GM21717 (cell line): ENCODE measurements at regions not wholly inside any gene's neighbourhood (a gene's known extent, or its start where the extent isn't known, plus 50 kb on each side); places are given as distances from the start of the nearest gene placed in this dataset.

ENCODE experiments used
- ATAC-seq: cut with Tn5 transposase; IDR thresholded peaks from one replicate; pipeline ENCODE4 v1.9.1; 2021; ENCODE audit warnings: mild to moderate bottlenecking, moderate library complexity; ENCODE audit not compliant: unreplicated experiment

DNA sequence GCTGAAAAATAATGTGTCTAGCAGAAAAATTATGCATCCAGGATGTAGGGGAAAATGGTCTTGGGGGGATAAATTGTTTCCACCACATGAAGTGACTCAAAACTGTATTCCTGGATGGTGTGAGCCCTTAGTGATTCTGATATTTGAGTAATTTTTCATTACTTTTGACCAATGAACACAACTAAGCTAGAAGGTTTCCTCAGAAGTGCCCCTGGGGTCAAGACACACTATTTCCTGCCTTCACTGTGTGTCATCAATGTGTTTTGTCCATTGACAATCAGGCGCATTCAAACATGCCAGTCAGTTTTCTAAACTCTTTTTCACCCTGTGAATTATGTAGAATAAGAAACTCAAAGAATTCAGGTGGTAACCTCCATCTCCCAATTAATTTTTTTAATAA, 130.5 kb upstream of the REG3G start:
- no peak for ATAC-seq

DNA sequence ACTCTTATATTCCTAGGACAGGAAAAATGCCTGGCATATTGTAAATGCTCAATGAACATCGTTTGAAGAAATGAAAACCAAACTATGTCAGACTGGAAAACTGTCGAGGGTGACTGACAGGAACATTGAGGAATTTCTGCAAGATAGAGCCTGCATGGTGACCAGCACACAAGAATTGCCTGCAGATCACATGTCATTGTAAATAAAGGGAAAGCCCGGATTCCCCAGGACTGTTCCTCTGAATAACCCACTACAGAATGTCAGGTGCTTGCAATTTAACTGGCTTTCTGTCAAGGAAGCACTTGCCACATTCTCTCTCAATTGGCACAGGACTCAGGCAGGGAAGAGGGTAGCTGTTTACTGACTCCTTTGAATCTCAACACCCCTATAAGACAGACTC, 129.0 kb upstream of the REG3G start:
- ATAC-seq = no peak

DNA sequence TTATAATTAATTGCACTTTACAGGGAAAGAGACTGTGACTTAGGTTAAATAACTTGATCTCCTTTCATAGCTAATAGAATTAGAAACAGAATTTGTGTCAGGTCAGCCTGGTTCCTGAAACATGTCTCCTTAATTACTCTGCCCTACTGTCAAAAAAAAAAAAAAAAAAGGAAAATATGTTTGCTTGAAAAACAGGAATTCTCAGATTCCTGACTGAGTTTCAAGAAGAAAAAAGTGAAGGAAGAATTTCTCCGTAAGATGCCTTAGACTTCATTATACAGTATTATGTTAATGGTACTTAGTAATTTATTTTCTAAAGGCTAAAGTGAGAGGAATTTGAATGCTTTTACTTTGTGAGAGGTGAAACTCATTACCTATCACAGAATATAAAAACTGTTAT, 118.4 kb upstream of the REG3G start:
- ATAC-seq = no peak

DNA sequence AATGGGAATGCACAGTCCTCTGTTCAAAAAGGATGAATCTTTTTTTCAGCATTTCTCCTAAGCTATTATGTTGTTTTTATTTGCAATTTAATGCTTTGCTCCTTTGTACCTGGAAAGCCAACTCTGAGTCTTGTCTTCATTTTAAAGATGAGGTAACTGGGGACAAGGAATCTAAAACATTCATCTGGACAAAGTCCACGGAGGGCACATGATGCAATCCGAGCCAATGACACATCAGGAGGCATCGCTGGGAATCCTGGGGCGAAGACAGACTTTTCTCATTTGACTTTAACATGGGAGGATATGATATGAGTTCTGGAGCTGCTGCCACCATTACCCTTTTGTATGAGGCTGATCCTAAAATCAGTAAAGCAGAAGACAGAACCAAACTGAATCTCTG, 116.5 kb upstream of the REG3G start:
- no peak for ATAC-seq

DNA sequence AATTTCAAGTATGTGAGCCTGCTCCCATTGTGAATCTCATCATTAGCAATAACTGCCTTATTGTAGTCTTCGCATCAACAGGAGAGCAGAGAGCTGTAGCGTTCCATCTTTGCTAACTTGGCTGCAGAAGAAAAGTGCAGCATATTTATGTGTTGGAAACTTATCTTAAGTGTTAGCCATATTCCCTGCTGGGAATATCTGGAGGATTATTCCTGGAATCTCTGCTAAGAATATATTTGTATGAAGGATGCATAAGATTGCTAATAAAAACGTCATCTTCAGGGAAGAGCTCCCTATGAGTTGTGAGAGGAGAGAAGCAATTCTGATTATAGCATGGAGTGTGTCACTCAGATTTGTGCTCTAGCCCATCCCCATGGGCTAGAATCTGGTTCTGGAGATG, 115.1 kb upstream of the REG3G start:
- ATAC-seq = no peak

DNA sequence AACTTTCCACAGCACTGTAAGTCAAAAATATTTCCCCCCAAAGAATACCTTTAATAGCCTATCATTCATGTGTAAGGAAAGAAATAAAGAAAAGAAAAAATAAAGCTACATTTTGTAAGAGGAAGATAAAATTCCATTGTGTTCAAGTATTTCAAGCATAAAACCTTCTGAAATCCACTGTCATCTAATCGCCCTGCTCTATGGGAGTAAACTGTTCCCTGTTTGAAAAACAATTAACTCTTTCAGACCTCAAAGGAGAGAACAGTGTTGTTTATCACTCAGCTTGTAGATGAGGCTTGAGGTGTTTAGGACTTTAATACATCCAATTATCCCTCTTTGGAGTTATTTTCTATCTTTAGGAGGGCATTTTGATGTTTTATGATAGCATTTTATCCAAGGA, 112.2 kb upstream of the REG3G start:
- no peak for ATAC-seq

DNA sequence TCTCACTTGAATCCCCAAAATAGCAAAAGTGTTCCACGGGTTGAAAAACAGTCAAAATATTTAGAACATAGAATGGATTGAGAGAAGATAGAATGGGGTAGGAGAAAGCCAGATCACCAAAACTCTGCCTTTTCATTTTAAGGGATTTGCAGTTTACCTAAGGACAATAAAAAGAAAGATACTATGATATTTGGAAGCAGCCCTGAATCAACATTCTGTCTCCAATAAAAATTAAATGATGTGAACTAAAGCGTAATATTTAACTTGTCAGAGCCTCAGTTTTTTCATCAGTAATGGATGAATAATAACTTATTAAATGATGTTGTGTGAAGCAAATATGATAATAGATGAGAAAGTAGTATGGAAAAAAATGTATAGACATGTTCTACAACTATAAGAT, 100.2 kb upstream of the REG3G start:
- no peak for ATAC-seq

DNA sequence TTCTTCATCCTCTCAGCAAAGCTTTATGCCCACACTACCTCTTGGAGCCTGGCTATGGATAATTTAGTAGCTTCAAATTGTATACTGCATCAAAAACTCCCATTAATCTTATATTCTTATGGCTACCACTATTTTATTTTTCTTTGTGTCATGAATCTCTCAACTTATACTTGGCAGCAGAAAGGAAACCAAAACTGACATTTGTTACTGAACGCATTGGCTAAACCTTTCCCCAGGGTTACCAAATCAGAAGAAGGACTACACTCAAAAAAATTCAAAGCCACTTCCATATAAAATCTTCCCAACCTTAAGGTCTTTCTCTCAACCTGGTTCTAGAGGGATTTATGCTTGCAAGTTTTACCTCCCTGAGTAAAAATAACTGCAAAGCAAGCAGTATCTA, 97.0 kb upstream of the REG3G start:
- peak; percentile 81 for ATAC-seq

DNA sequence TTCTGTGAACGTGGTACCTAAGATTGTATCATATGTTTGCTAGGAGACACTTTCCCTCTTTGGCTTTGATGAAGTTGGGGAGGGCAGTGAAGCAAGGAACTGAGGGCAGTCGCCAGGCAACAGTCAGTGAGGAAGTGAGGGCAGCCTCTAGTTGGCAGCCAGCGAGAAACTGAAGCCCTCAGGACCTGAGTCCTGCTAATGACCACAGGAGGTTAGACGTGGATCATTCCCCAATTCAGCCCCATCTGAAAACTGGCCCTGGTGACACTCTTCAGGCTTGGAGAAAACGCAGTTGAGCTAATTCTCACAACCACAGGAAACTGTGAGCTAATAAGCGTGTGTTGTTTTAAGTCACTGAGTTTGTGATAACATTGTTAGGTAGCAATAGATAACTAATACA, 84.5 kb upstream of the REG3G start:
- ATAC-seq = no peak

DNA sequence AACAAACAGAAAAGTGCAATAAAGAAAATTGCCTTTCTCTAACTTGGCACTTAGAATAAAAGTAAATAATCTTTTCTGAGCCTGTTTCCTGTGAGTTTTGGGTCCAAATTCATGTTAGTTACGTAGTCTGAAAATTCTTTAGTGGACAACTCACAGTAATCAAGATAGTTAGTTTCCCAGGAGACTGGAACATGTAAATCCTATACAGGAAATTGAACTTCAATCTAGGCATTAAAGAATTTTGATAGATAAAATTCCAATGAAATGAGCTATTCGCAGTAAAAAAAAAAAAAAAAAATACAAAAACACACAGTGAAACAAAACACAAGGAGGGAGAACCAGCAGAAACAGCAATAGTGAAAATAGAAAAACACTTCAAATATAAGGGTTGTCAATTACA, 83.8 kb upstream of the REG3G start:
- no peak for ATAC-seq

DNA sequence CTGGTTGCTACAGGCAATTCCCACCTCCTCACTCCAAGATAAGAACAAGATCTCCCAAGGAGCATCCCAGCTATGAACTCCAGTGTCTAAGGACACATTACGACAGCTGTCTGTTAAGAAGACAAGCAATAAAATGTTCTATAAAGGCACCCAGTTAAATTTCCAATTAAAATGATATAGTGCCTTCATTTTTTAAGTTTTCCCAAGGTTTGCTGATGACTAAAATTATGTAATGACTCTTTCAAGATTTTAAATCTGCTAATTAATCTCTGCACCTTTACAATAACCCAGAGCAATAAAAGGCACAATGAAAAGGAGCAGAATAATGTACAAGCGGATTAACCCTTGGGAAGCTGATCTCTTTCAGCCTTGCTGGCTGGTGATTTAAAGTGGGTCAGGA, 61.6 kb upstream of the REG3G start:
- ATAC-seq = no peak

DNA sequence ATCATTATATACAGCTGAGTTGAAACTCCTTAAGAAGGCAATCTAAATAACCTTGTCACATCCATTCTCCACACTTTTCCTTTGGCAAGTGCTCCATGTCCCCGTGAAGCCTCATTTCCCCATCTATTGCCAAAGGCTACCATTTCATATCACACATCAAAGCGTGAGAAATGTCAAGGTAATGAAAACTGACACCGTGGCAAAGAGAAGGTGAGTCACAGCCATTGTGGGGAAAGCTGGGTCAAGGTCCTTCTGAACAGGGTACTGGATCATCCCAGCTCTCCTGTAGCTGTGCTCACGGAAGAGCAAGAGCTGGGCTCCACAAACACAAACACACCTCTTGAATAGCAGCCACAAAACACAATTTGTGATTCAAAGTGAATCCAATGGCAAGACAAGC, 58.2 kb upstream of the REG3G start:
- no peak for ATAC-seq

DNA sequence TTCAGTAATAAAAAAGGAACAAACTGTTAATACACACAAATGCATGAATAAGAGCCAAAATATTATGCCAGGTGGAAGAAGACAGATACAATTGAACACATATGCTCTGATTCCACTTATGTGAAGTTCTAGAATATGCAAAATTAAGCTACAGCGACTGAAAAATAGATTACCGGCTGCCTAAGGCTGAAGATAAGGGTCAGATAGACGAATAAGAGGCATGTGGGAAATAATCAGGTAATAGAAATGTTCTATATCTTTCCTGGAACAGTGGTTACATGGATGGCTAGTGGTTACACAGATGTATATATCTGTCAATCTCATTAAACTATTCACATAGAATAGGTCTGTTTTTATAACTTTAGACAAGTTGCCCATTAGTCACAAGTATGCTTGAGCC, 51.9 kb upstream of the REG3G start:
- ATAC-seq = no peak
